Uterus (tissue), 2 donors: ENCODE measurements at regions not wholly inside any gene's neighbourhood (a gene's known extent, or its start where the extent isn't known, plus 50 kb on each side); places are given as distances from the start of the nearest gene placed in this dataset.

ENCODE experiments used
- POLR2A ChIP-seq, 2 donors: fragments of 450-650 bp; IDR thresholded peaks; one replicate each; pipeline ENCODE4 v1.6.1; 2016; ENCODE audit warnings: antibody characterized with exemption in 2 of 2, mild to moderate bottlenecking in 1 of 2, moderate library complexity in 1 of 2
- TF ChIP-seq, protein P1 (sequence below), 4 experiments: fragments of 200-600 bp in 2 of 4; fragments of 450-650 bp in 2 of 4; sonication (generic) in 2 of 4; IDR thresholded peaks; one replicate each; pipeline ENCODE4 v1.5.1; 2016 to 2019; ENCODE audit warnings: antibody characterized with exemption in 4 of 4, mild to moderate bottlenecking in 2 of 4, moderate library complexity in 1 of 4

DNA sequence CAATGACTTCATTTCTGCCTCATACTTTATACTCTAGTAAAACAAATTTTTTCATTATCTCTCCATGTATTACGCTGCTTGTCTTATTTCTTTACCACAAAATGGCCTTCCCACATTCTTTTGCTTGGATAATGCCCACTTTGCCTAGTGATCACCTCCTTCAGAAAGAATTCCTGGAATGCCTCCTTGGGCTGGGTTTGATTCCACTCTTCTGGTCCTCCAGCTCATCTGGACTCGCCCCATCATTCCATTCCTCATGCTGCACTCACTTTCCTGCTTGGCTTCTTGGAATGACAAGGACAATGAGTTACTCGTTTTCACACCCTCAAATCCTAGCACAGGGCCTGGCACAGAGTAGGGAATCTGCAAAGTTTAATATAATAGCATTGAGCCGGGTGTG lies 475.1 kb upstream of the LARGE1 start:
- no peak for TF ChIP-seq POLR2A (IDR thresholded peaks at IDR 0.05)
- TF ChIP-seq, protein P1, sequence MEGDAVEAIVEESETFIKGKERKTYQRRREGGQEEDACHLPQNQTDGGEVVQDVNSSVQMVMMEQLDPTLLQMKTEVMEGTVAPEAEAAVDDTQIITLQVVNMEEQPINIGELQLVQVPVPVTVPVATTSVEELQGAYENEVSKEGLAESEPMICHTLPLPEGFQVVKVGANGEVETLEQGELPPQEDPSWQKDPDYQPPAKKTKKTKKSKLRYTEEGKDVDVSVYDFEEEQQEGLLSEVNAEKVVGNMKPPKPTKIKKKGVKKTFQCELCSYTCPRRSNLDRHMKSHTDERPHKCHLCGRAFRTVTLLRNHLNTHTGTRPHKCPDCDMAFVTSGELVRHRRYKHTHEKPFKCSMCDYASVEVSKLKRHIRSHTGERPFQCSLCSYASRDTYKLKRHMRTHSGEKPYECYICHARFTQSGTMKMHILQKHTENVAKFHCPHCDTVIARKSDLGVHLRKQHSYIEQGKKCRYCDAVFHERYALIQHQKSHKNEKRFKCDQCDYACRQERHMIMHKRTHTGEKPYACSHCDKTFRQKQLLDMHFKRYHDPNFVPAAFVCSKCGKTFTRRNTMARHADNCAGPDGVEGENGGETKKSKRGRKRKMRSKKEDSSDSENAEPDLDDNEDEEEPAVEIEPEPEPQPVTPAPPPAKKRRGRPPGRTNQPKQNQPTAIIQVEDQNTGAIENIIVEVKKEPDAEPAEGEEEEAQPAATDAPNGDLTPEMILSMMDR (IDR thresholded peaks at IDR 0.05) = no peak
